ENCODE measurements at regions not wholly inside any gene's neighbourhood (a gene's known extent, or its start where the extent isn't known, plus 50 kb on each side); places are given as distances from the start of the nearest gene placed in this dataset.

DNA sequence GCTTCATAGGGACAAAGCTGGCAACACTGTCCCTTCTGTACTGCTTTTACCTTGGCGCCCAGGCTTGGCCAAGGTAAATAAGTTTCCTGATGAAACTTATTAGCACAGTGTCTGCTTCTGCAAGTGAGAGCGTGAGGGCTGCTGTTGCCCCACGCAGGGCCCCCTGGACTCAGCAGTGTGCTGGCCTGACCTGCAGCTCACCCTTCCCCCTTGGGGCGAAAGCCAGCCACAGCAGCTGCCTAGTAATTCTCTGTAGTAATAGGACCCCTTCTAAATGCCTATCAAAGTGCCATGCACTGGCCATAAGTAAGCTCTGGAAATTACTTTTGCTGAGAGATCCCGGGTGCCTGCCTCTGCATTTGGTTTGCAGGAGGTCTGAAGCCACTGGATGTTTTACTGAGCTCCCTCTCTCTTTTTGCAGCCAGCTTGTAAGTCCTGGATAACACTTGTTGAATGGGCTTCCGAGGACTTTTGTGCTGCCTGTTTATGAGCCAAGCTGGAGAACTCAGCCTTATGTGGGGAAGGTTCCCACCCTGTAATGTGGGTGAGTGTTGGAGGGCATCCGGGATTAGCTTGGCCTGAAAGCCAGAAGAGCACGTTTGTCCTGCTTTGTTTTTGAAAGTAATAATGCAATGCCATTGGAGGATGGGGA, 293.9 kb downstream of the C7orf25 start:
- Histone ChIP-seq H2AFZ (ENCODE audit: low read depth, low read length) (no peak overlapping the region), H3K4me3 (ENCODE audit: insufficient read depth, low read depth, low read length) (no peak overlapping the region), H3K36me3 (ENCODE audit: insufficient read depth, low read length) (no peaks in the 10 kb centered on the region), H3K9ac (ENCODE audit: low read length) (no peak overlapping the region), H3K4me2 (ENCODE audit: low read length) (no peak overlapping the region), H3K27ac (ENCODE audit: low read depth, low read length) (no peak overlapping the region), H3K9me3 (ENCODE audit: insufficient read depth, low read depth, low read length) (no peaks in the 10 kb centered on the region), H3K79me2 (ENCODE audit: insufficient read depth, low read length) (no peaks in the 10 kb centered on the region), H3K27me3 (ENCODE audit: insufficient read depth, low read length) (no peaks in the 10 kb centered on the region), H4K20me1 (ENCODE audit: insufficient read depth, low read length) (no peaks in the 10 kb centered on the region), H3K4me1 (ENCODE audit: insufficient read depth, low read length) (no peaks in the 10 kb centered on the region)
- H3K4me3 Mint-ChIP-seq (ENCODE audit: unreplicated experiment), result no peak overlapping the region
- H3K9me3 Mint-ChIP-seq (ENCODE audit: unreplicated experiment), result no peaks in the 10 kb centered on the region
- no peaks in the 10 kb centered on the region for H3K4me1 Mint-ChIP-seq (ENCODE audit: low read depth, unreplicated experiment)
- no peaks in the 10 kb centered on the region for H3K36me3 Mint-ChIP-seq (ENCODE audit: low read depth, unreplicated experiment)
- H3K27me3 Mint-ChIP-seq (ENCODE audit: low read depth, unreplicated experiment), result no peaks in the 10 kb centered on the region
- TF ChIP-seq, protein P1, sequence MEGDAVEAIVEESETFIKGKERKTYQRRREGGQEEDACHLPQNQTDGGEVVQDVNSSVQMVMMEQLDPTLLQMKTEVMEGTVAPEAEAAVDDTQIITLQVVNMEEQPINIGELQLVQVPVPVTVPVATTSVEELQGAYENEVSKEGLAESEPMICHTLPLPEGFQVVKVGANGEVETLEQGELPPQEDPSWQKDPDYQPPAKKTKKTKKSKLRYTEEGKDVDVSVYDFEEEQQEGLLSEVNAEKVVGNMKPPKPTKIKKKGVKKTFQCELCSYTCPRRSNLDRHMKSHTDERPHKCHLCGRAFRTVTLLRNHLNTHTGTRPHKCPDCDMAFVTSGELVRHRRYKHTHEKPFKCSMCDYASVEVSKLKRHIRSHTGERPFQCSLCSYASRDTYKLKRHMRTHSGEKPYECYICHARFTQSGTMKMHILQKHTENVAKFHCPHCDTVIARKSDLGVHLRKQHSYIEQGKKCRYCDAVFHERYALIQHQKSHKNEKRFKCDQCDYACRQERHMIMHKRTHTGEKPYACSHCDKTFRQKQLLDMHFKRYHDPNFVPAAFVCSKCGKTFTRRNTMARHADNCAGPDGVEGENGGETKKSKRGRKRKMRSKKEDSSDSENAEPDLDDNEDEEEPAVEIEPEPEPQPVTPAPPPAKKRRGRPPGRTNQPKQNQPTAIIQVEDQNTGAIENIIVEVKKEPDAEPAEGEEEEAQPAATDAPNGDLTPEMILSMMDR (IDR thresholded peaks at IDR 0.05; ENCODE audit: insufficient read depth, low read depth, low read length), result no peak
- FAIRE-seq (no peak), DNase-seq (ENCODE audit: low read depth) (no peak)
- H3K27ac Mint-ChIP-seq (ENCODE audit: unreplicated experiment), result no peak overlapping the region

DNA sequence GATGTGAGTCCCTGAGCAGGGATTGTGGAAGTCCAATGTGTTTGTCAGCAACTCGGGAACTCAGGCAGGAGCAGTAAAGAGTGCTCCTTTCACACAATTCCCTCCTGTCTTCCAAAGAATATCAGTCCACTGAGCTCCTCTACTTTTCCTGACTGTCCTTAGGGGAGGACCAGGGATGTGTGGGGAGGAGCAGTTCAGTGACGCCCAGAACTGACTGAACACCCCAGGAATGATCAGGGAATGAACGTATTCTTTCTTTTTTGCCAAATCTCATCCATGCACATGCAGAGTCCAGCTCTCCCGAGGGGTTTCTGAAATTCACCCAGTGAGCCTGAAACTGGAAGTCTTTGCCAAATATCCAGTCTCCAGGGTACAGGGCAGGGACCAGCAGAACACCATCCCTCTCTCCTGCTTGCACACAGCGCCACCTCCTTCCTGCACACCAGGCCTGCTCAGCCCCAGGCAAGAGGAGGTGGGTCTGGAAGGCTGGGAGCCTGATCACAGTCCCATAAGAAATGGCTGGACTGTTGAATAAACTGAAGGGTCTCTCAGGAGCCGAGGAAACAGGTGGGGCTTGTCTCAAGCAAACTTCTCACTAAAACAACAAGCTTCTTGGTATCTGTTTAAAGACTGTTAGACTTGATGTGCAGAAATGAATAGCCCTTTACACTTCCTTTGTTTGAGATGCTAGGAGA, 294.7 kb downstream of the C7orf25 start:
- Histone ChIP-seq H3K4me3 (ENCODE audit: insufficient read depth, low read depth, low read length) (no peak overlapping the region), H3K27ac (ENCODE audit: low read depth, low read length) (no peak overlapping the region), H3K4me1 (ENCODE audit: insufficient read depth, low read length) (no peaks in the 10 kb centered on the region), H3K36me3 (ENCODE audit: insufficient read depth, low read length) (no peaks in the 10 kb centered on the region), H4K20me1 (ENCODE audit: insufficient read depth, low read length) (no peaks in the 10 kb centered on the region), H2AFZ (ENCODE audit: low read depth, low read length) (no peak overlapping the region), H3K79me2 (ENCODE audit: insufficient read depth, low read length) (no peaks in the 10 kb centered on the region), H3K4me2 (ENCODE audit: low read length) (no peak overlapping the region), H3K9me3 (ENCODE audit: insufficient read depth, low read depth, low read length) (no peaks in the 10 kb centered on the region), H3K9ac (ENCODE audit: low read length) (no peak overlapping the region), H3K27me3 (ENCODE audit: insufficient read depth, low read length) (no peaks in the 10 kb centered on the region)
- DNase-seq (ENCODE audit: low read depth), result no peak
- Mint-ChIP-seq H3K36me3 (ENCODE audit: low read depth, unreplicated experiment) (no peaks in the 10 kb centered on the region), H3K4me1 (ENCODE audit: low read depth, unreplicated experiment) (peaks cover under 1% of the 10 kb centered on the region), H3K27ac (ENCODE audit: unreplicated experiment) (no peak overlapping the region), H3K9me3 (ENCODE audit: unreplicated experiment) (no peaks in the 10 kb centered on the region), H3K27me3 (ENCODE audit: low read depth, unreplicated experiment) (no peaks in the 10 kb centered on the region), H3K4me3 (ENCODE audit: unreplicated experiment) (no peak overlapping the region)
- FAIRE-seq, result no peak
- TF ChIP-seq EZH2 (IDR thresholded peaks at IDR 0.05; ENCODE audit: insufficient read depth, low read length), result no peak
- TF ChIP-seq, protein P1 (IDR thresholded peaks at IDR 0.05; ENCODE audit: insufficient read depth, low read depth, low read length), result no peak

DNA sequence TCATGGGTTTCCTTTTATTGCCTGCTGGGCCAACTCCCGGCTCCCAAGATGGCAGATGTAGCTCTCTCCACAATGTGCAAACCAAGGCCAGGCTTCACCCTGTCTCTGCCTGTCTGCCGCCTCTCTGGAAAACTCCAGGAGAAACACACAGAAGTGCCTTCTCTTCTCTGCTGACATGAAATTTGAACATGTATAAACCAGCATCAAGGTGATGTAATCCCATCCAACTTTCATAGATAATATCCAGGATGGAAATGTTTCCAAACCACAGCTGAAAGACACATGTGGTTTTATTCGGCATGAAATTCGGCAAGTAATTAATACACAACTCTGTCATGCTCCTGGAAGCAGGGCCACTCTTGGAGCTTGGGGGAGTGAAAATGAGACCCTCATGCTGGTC, 297.2 kb downstream of the C7orf25 start:
- Histone ChIP-seq H4K20me1 (ENCODE audit: insufficient read depth, low read length) (no peaks in the 10 kb centered on the region), H3K36me3 (ENCODE audit: insufficient read depth, low read length) (no peaks in the 10 kb centered on the region), H3K27ac (ENCODE audit: low read depth, low read length) (no peak overlapping the region), H3K4me2 (ENCODE audit: low read length) (no peak overlapping the region), H3K4me1 (ENCODE audit: insufficient read depth, low read length) (no peaks in the 10 kb centered on the region), H3K79me2 (ENCODE audit: insufficient read depth, low read length) (no peaks in the 10 kb centered on the region), H3K9me3 (ENCODE audit: insufficient read depth, low read depth, low read length) (no peaks in the 10 kb centered on the region), H3K9ac (ENCODE audit: low read length) (no peak overlapping the region), H3K27me3 (ENCODE audit: insufficient read depth, low read length) (no peaks in the 10 kb centered on the region), H2AFZ (ENCODE audit: low read depth, low read length) (no peak overlapping the region), H3K4me3 (ENCODE audit: insufficient read depth, low read depth, low read length) (no peak overlapping the region)
- no peak for FAIRE-seq
- no peaks in the 10 kb centered on the region for H3K27me3 Mint-ChIP-seq (ENCODE audit: low read depth, unreplicated experiment)
- H3K4me3 Mint-ChIP-seq (ENCODE audit: unreplicated experiment), result no peak overlapping the region
- H3K27ac Mint-ChIP-seq (ENCODE audit: unreplicated experiment), result no peak overlapping the region
- no peak for TF ChIP-seq EZH2 (IDR thresholded peaks at IDR 0.05; ENCODE audit: insufficient read depth, low read length)
- TF ChIP-seq, protein P1 (IDR thresholded peaks at IDR 0.05; ENCODE audit: insufficient read depth, low read depth, low read length), result no peak
- no peak for DNase-seq (ENCODE audit: low read depth)
- no peaks in the 10 kb centered on the region for H3K36me3 Mint-ChIP-seq (ENCODE audit: low read depth, unreplicated experiment)
- peaks cover 3% of the 10 kb centered on the region for H3K4me1 Mint-ChIP-seq (ENCODE audit: low read depth, unreplicated experiment)
- H3K9me3 Mint-ChIP-seq (ENCODE audit: unreplicated experiment), result no peaks in the 10 kb centered on the region

Data from astrocyte (in vitro differentiated cells and primary cell).